ENCODE measurements at regions not wholly inside any gene's neighbourhood (a gene's known extent, or its start where the extent isn't known, plus 50 kb on each side); places are given as distances from the start of the nearest gene placed in this dataset.

- TF ChIP-seq CTCF (tag by site-specific recombination; IDR thresholded peaks at IDR 0.05) (no peak), ZNF274 (IDR thresholded peaks at IDR 0.05; ENCODE audit: low read length) (no peak), ZNF274 (tag by site-specific recombination; IDR thresholded peaks at IDR 0.05; ENCODE audit: borderline replicate concordance) (no peak), GLI4 (tag by site-specific recombination; IDR thresholded peaks at IDR 0.05) (no peak), ZNF692 (tag by site-specific recombination; IDR thresholded peaks at IDR 0.05) (no peak), ZNF398 (tag by site-specific recombination; IDR thresholded peaks at IDR 0.05) (no peak), TCF7L2 (IDR thresholded peaks at IDR 0.05; ENCODE audit: borderline replicate concordance, low read depth, low read length) (no peak), SETDB1 (IDR thresholded peaks at IDR 0.05; ENCODE audit: insufficient read length, low read length) (no peak), ZSCAN16 (tag by site-specific recombination; IDR thresholded peaks at IDR 0.05) (no peak), ZNF18 (tag by site-specific recombination; IDR thresholded peaks at IDR 0.05) (no peak)
Measured at GRCh38 chr3:139780593-139780992, 102.8 kb upstream of the NMNAT3 start.

All from HEK293 (cell line).